Fibroblast of mammary gland (primary cell): ENCODE measurements at regions not wholly inside any gene's neighbourhood (a gene's known extent, or its start where the extent isn't known, plus 50 kb on each side); places are given as distances from the start of the nearest gene placed in this dataset.

Experiments used
- DNase-seq: peaks from one replicate; pipeline ENCODE4 v3.0.0-alpha.2; 2010; ENCODE audit warnings: low read depth
- H3K4me3 ChIP-seq: 2 replicates; pipeline ENCODE4 v1.5.1; 2011; ENCODE audit warnings: low read depth, mild to moderate bottlenecking, low read length, moderate library complexity; ENCODE audit not compliant: control insufficient read depth
- CTCF ChIP-seq: conservative IDR thresholded peaks from 2 replicates; pipeline ENCODE4 v1.5.1; 2011; ENCODE audit warnings: low read depth, low read length, inconsistent platforms; ENCODE audit not compliant: control insufficient read depth, insufficient read depth

GRCh38 chr5:37899037-37899436 lies 59.2 kb upstream of the GDNF start:
- TF ChIP-seq CTCF, result no peak
- DNase-seq, result no peak
- H3K4me3 ChIP-seq, result no peak overlapping the region

- no peak overlapping the region for H3K4me3 ChIP-seq
- DNase-seq, result no peak
- no peak for TF ChIP-seq CTCF
Observed at GRCh38 chr5:37896159-37896558, 56.3 kb upstream of the GDNF start.

GRCh38 chr5:37893434-37894134 lies 53.7 kb upstream of the GDNF start:
- no peak for TF ChIP-seq CTCF
- no peak for DNase-seq
- no peak overlapping the region for H3K4me3 ChIP-seq

- no peak for TF ChIP-seq CTCF
- no peak for DNase-seq
- H3K4me3 ChIP-seq, result no peak overlapping the region
Observed at GRCh38 chr5:37892586-37892985, 52.7 kb upstream of the GDNF start.

GRCh38 chr5:37891832-37892231 lies 52.0 kb upstream of the GDNF start:
- no peak overlapping the region for H3K4me3 ChIP-seq
- no peak for DNase-seq
- TF ChIP-seq CTCF, result no peak

GRCh38 chr5:37889612-37890317 lies 49.9 kb upstream of the GDNF start:
- no peak overlapping the region for H3K4me3 ChIP-seq
- DNase-seq, result peak; percentile 90
- TF ChIP-seq CTCF, result no peak
